ENCODE measurements at regions not wholly inside any gene's neighbourhood (a gene's known extent, or its start where the extent isn't known, plus 50 kb on each side); places are given as distances from the start of the nearest gene placed in this dataset.

DNA sequence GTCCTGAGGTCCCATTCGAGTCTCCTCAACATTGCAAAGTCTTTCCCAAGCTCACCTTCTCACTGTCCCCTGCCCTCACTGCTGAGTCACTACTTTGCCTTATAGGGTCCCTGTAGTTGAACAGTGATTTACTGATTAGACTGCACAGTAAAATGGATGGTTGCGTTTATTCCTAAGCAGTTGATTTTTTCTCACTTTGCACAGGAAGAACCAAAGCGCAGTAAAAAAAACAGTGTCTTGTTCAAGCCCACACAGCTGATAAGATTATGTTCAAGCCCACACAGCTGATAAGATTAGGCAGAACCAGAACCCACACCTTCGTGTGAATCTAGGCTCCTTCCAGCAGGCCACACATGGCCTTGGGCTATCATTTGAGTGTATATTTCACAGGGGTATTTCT is 215.3 kb upstream of the COPS8 start:
- no peak for DNase-seq (ENCODE audit: low read depth, low spot score)
- no peak overlapping the region for H3K4me3 ChIP-seq (ENCODE audit: low read length)

DNA sequence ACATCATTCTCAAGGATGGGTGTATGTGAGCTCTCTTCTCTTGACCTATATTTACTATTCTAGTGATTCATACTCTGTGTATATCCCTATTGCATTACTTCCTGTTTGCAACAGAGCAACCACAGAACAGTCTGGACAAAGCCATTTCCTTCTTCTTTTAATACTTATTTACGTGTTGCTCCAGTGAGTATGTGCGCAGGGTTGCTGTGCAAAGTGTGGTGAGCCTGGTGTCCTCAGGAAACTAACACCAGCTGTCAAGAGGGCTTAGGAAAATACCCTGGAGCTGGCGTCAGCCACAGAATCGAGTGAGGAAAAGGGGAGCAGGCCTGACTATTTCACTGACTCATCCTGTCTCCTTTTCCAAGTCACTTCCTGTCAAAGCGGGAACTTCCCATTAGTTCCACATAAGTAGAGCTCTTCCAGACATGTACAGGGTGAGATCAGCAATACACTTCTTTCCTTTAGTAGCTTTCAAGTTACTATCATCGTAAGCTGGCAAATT is 214.1 kb upstream of the COPS8 start:
- H3K4me3 ChIP-seq (ENCODE audit: low read length) = no peak overlapping the region
- no peak for DNase-seq (ENCODE audit: low read depth, low spot score)

DNA sequence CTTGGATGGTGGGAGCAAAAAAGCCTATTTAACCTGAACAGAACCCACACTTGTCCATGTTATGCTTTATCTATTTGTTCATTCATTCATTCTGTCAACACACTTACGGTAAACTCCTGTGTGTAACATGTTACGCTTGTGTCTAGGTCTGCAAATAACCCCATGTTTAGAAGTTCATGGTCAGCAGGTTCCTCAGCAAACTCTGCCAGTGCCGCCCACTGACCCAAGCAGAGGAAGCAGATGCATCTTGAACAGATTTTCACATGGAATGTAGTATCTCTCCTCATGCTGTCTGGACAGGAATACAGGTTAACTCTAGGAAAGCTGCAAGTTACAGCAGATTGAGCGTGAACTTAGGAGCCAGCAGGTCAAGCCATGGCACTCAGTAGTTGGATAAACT is 213.7 kb upstream of the COPS8 start:
- DNase-seq (ENCODE audit: low read depth, low spot score) = no peak
- H3K4me3 ChIP-seq (ENCODE audit: low read length) = no peak overlapping the region

DNA sequence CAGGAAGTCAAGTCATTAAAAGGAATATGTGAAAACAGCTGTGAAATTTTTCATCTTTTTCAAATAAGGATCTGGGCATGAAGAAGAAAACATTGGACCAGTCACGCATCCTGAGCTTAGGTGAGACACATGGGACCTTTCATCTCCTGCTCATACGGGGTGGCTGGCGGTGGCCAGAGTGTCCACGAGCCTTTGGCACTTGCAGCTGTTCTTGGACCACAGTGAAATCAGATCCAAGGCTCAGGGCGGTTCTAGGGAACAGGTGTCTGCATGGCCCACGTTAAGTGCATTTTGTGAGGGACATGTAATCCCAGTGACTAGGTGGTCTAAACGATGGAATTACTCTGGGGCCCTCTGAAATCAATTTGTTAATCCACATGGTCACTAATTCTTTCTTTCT is 212.7 kb upstream of the COPS8 start:
- no peak overlapping the region for H3K4me3 ChIP-seq (ENCODE audit: low read length)
- DNase-seq (ENCODE audit: low read depth, low spot score) = no peak

DNA sequence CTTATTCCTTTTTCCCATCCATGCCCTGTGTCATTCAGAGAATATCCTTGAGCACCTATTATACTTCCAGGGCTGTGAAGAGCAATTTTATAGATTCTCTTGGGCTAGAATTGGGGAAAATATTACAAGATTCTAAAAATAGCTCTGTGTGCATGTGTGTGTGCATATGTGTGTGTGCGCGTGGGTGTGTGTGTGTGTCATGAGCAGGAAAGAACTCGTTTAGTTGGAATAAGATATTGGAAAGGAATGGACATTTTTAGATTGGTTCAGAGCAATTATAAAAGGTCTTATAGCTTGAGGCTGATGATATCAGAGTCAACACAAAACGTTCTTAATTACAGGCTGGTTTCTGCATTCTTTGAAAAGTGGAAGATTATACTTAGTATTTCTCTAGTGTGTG is 212.1 kb upstream of the COPS8 start:
- no peak for DNase-seq (ENCODE audit: low read depth, low spot score)
- no peak overlapping the region for H3K4me3 ChIP-seq (ENCODE audit: low read length)

DNA sequence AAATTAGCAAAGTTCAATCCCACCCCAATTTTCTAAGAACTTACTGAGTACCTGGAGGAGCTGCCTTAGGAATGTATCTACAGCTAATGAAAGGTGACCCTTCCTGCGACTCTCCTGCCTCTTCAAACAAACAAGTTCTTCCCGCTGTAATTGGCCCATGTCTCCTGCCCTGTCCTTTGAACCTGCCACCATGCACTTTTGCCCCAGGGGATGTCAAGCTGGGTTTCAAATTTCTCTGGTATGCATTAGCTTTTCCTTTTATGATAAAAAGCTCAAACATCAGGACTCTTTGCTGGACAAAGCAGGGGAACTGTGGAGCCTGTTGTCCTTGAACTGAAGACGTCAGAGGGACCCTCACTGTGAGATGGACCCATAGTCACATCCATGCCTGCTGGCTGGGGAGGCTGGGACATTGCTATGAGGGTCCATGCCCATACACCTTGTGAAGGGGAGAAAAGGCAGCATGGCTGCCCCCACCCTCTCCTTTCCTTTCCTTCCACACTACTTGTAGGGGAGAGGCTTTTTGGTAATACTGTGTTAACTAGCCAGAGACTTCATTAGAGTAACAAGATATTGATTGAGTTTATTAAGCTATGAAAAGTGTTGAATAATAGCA is 210.7 kb upstream of the COPS8 start:
- no peak overlapping the region for H3K4me3 ChIP-seq (ENCODE audit: low read length)
- DNase-seq (ENCODE audit: low read depth, low spot score) = no peak

DNA sequence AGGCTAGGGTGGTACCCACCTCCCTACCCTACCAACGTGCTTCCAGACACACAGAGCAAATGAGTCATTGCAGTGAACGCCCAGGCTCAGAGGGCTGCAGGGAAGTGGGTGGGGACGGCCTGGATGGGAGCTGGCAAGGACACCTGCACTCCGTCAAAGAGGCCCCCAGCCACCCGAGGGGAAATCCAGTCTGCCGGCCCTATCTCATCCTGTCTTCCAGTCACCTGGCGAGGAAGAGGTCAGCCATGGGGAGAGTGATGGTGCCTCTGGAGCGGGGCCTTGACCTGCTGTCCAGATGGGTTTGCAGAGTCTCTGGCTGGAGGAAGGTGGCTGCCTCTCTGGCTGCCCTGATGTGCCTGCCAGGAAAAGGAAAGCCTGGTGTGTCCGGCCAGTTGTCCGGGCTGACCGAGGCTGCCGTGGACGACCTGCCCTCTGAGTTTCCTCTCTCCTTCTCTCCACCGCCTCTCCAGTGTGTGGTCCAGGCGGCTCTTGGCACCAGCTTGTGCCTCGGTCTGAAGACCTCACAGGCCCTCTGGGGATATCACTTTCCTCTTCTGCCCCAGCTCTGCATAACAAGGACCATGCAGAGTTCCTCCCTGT is 209.7 kb upstream of the COPS8 start:
- no peak for DNase-seq (ENCODE audit: low read depth, low spot score)
- no peak overlapping the region for H3K4me3 ChIP-seq (ENCODE audit: low read length)

DNA sequence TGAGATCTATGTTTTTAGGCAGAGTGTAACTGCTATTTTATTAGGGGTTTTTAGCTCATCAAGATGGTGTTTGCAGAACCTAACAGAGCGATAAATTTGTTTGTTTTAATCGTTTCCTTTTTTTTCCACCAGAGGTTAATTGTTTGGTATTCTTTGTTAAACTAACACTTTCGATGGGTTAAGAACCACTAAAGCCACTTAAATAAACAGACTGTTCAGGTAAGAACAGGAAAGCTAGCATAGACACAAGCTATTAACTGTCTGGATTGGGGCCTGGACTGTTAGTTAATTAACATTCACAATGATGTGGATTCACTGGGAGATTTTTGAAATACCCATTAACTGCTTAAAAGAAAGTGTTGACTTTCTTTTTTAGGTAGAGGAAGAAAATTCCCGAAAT is 209.0 kb upstream of the COPS8 start:
- no peak overlapping the region for H3K4me3 ChIP-seq (ENCODE audit: low read length)
- DNase-seq (ENCODE audit: low read depth, low spot score) = no peak

DNA sequence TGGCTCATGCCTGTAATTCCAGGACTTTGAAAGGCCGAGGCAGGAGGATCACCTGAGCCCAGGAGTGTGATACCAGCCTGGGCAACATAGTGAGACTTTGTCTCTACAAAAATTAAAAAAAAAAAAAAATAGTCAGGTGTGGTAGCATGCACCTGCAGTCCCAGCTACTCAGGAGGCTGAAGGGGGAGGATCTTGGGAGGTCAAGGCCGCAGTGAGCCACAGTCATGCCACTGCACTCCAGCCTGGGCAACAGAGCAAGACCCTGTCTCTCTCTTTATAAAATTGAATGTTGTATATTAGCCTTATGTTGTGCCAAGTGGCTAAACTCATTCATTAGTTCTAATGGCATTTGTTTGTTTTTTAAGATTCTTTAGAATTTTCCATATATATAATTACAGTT is 207.7 kb upstream of the COPS8 start:
- DNase-seq (ENCODE audit: low read depth, low spot score) = no peak
- H3K4me3 ChIP-seq (ENCODE audit: low read length) = no peak overlapping the region

DNA sequence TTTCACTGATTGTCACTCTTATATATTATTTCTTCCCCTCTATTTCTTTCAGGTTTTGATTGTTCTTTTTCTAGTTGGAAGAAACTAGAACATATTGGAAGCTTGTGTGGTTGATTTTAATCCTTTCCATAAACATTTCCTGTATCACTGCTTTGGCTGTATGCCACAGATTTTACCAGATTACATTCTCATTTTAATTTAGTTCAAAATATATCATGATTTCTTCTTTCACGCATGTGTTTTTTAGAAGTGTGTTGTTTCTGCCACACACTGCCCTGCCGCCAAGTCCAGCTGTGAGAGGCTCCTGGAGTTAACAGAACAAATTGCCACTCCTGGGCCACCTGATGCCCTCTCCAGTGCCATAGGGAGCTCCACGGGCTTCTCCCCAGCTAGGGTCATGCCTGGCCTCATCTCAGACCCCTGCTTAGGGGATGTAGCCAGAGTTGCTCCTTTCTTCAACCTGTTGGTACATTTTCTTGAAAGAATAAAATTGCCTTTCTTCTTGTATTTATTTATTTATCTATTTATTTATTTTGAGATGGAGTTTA is 206.2 kb upstream of the COPS8 start:
- DNase-seq (ENCODE audit: low read depth, low spot score) = no peak
- no peak overlapping the region for H3K4me3 ChIP-seq (ENCODE audit: low read length)

DNA sequence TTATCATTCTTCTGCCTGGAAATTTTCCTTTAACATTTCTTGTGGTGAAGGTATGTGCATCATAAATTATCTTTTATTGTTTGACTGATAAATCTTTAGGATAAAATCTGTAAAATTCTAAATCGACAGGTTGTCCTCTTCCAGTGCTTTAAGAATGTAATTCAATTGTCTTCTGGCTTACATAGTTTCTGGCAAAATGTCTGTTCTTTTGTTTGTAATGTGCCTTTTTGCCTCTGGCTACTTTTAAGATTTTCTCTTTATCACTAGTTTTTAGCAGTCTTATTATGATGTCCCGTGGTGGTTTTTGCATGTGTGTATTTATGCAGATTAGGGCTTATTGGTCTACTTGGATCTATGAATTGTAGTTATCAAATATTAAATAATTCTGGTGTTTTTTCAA is 203.6 kb upstream of the COPS8 start:
- no peak overlapping the region for H3K4me3 ChIP-seq (ENCODE audit: low read length)
- DNase-seq (ENCODE audit: low read depth, low spot score) = no peak

DNA sequence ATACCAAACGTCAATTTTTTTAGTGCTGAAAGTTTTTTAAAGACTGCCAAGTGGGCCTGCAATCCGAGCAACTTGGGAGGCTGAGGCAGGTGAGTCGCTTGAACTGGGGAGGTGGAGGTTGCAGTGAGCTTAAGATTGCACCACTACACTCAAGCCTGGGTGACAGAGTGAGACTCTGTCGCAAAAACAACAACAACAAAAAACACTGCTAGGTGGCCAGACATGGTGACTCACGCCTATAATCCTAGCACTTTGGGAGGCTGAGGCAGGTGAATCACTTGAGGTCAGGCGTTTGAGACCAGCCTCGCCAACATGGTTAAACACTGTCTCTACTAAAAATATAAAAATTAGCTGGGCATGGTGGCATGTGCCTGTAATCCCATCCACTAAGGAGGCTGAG is 202.8 kb upstream of the COPS8 start:
- H3K4me3 ChIP-seq (ENCODE audit: low read length) = no peak overlapping the region
- no peak for DNase-seq (ENCODE audit: low read depth, low spot score)

DNA sequence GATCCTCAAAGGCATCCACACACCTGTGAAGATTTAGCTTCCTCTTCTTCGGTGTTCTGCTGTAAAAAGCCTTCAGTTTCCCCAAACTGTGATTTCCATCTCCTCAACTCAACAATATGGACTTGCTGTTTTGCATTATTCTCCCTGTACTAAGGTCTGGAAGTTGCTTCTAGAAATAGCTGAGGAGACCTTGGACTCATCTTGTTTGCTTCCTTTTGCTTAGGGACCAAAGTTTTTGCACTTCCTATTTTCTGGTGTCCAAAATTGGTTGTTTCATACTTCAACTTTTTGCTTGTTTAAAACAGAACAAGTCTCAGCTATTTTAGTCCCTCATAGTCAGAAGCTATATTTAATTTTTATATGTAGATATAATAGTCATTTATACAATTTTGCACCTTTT is 201.9 kb upstream of the COPS8 start:
- no peak overlapping the region for H3K4me3 ChIP-seq (ENCODE audit: low read length)

DNA sequence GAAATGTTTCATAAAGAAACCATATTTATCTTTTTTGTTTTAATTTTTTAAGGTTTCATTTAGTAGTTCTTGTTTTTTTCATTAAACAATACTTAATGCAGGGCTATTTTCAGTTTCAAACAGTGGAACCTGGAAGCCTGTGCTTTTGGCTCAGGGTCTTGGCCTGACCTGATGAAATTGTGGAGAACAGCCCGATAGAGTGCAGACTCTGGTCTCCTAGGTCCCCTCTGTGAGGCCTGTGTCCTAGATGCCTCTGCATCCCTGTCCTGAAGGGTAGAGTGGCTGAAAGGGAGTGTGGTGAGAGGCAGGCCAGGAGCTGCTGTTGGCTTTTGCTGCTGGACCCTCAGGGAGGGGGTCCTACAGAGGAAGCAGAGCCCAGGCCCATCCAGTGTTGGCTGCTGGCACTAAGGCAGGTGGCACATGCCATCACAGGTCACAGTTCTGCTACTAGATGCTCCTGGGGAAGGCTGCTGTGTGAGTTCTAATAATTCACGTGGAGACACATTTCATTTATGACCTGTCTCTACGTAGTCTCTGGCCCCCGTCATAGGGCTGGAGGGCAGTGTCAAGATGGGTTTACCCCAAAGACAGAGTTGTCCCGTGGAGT is 201.0 kb upstream of the COPS8 start:
- DNase-seq (ENCODE audit: low read depth, low spot score) = no peak
- H3K4me3 ChIP-seq (ENCODE audit: low read length) = no peak overlapping the region

More for the DNA sequence above, 201.9 kb upstream of the COPS8 start:
- DNase-seq (ENCODE audit: low read depth, low spot score) = no peak

DNA sequence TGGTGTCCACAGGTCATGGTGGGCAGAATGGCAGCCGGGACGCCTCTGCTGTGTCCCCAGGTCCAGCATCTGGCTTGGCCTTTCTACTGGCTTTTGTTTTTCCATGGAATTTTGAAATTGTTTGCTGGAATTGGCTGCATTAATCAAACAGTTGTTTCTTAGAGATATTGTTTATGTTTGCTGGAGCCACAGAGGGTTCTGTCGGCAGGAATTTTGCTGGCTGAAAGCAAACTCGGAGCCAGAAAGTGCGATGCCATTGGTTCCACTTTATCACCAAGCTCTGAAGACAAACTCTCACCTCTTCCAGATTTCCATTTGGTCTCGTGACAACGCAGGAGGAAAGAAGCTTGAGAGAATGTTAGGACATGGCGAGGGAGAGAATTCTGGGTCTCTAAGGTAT is 199.2 kb upstream of the COPS8 start:
- DNase-seq (ENCODE audit: low read depth, low spot score) = no peak
- no peak overlapping the region for H3K4me3 ChIP-seq (ENCODE audit: low read length)

DNA sequence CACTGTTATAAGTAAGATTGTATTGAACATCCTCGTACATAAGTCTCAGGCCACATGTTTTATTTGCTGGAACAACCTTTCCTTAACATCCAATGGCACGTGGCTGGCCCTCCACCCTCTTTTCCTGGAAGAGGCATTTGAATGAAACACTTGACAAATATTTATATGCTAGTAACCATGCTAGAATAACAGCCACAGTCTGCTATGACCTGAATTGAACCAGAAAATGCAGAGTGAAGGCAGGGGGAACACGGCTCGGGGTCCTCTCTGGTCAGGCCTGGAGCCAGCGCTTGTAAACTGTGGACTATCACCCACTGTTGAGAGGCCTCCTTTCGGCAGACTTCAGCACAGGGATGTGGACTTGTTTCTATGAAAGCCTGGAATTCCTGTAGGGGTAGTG is 198.2 kb upstream of the COPS8 start:
- no peak for DNase-seq (ENCODE audit: low read depth, low spot score)
- H3K4me3 ChIP-seq (ENCODE audit: low read length) = no peak overlapping the region

DNA sequence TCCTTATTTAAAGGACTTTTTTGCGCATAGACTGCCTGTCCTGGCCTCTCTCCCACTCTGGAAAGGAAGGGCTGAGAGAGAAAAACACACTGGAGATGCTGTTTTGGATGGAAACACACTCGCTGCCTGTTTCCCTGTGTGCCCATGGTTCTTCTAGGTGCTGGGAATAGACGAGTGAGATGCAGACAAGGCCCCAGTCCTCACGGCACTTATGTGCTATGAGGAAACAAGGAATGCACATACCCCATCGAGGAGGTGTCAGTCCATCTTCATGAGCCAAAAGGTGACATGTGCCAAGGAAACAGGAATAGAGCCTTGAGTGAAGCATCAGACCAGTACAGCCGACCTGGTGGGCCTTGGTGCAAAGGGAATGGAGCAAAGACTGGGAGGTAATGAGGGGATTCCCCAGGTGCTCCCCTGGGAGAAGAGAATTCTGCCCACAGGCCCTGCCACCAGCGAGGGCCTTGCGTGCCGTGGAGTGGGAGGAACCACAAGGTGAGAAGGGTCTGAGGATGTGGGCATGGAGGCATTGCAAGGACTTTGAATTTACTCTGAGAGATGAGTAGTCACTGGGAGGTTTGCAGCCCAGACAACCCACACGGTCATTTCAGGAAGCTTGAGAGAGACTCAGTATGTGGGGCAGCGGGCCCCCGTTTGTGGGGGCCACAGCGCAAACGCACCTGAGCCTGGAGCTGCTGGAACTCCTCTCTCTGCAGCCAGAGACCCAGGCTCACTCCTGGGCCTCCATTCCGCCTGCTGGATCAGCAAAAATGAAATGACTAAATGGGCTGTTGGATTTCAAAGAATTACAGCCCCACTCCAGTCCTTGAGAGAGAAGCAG is 197.5 kb upstream of the COPS8 start:
- no peak overlapping the region for H3K4me3 ChIP-seq (ENCODE audit: low read length)
- no peak for DNase-seq (ENCODE audit: low read depth, low spot score)

DNA sequence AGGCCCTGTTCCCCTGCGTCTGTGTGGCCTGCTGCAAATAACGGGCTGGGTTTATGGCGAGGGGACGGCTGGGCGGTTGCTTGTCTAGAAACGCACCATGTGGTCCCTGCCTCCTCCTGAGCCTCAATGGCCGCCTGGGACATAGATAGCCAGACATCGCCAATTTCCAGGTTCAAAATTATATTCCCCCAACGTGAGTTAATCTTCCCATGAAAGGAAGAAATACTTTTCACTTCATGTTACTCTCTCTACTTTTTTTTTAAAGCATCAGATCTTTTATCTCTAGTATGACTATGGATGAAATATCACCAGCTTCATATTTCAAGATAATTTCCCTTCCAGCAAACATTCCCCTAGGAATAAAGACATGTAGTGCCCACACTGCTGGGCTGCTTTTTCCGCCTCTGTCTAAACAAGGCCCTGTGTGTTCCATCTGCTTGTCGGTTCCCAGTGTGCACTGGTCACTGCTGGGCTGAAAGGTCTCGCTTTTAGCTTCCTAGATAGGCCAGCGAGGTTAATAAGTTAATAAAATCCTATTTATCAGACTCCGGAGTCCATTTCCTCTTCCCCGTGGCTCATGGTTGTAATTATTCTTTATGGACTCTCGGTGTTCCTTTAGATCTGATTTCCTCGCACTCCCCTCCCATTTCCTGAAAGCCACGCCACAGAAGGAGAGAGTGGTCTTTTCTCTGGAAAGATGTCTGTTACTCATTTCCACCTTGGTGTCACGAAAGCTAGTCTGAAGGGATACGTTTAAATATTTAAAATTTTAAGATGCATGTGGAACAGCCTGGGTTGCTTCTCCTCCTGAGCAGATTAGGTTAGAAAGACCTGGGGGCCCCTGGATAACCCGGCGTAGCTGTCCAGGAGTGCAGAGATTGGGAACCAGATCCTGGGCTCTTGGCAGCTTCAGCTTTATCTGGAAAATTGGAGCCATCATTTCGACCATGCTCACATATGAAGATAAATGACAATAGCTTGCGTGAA is 196.6 kb upstream of the COPS8 start:
- no peak overlapping the region for H3K4me3 ChIP-seq (ENCODE audit: low read length)
- DNase-seq (ENCODE audit: low read depth, low spot score) = no peak

Measured in Jurkat, Clone E6-1 (cell line).